GM12874 (cell line): ENCODE measurements at regions not wholly inside any gene's neighbourhood (a gene's known extent, or its start where the extent isn't known, plus 50 kb on each side); places are given as distances from the start of the nearest gene placed in this dataset.

Experiments
- TF ChIP-seq, protein P1 (sequence below): IDR thresholded peaks from 2 replicates; pipeline ENCODE4 v1.5.1; 2011; ENCODE audit warnings: low read depth, mild to moderate bottlenecking, control low read depth, low read length, moderate library complexity; ENCODE audit not compliant: insufficient read depth

- TF ChIP-seq, protein P1, sequence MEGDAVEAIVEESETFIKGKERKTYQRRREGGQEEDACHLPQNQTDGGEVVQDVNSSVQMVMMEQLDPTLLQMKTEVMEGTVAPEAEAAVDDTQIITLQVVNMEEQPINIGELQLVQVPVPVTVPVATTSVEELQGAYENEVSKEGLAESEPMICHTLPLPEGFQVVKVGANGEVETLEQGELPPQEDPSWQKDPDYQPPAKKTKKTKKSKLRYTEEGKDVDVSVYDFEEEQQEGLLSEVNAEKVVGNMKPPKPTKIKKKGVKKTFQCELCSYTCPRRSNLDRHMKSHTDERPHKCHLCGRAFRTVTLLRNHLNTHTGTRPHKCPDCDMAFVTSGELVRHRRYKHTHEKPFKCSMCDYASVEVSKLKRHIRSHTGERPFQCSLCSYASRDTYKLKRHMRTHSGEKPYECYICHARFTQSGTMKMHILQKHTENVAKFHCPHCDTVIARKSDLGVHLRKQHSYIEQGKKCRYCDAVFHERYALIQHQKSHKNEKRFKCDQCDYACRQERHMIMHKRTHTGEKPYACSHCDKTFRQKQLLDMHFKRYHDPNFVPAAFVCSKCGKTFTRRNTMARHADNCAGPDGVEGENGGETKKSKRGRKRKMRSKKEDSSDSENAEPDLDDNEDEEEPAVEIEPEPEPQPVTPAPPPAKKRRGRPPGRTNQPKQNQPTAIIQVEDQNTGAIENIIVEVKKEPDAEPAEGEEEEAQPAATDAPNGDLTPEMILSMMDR = no peak
Observed at GRCh38 chrX:40908857-40909475, 173.6 kb upstream of the MED14 start.

DNA sequence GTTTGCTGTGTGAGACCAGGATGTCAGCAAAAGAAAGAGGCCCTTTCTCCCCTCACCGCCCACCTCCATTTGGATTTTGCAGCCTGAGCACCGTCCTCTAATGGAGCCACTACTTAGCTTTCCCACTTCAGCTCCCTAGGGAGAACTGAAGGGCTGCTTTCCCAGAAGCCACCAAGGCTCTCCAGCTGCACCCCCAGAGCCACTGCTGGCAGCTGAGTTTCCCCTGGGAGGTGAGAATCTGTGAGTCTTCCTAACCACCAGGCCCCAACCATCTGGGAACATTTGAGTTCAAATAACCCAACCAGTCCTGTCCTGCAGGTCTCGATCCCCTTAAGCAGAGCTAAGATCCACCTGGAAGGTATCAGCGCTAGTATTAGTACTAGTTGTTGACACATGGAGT lies 173.1 kb upstream of the USP9X start:
- TF ChIP-seq, protein P1 = no peak

DNA sequence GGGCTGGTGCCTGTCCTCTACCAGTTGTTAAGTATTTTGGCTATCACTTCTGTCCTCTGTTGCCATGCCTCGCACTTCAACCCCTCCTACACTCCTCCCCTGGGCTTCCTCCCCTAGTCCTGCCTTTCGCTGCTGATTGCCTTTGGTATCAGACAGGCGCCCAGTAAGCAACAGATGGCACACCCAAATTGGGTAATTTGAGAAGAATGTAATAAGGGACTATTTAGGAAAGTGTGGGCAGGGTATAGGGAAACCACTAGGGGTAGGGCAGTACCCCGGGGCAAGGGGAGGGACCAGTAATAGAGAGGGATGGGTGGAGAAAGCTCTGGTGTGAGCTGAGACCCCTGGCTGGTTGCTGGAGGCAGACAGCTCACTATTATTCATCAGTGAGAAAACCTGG lies 172.7 kb upstream of the USP9X start:
- TF ChIP-seq, protein P1 = no peak

DNA sequence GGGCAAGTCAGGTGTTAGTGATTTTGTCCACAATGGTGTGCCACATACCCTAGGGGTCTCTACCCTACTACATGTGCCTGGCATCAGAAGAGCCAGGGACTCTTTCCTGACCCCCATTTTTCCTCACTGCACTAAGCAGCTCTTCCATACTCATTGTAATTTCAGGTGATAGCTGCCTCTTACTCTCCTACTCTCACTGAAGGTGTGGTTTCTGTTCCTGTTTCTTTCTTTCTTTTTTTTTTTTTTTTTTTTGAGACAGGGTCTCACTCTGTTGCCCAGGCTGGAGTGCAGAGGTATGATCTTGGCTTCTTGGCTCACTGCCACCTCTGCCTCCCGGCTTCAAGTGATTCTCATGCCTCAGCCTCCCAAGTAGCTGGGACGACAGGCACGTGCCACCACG lies 164.9 kb upstream of the USP9X start:
- TF ChIP-seq, protein P1 = no peak

GRCh38 chrX:40922307-40922706 lies 162.9 kb upstream of the USP9X start:
- TF ChIP-seq, protein P1 = no peak

GRCh38 chrX:40928076-40928475 lies 157.2 kb upstream of the USP9X start:
- TF ChIP-seq, protein P1 = no peak

- TF ChIP-seq, protein P1 = no peak
Observed at GRCh38 chrX:40931921-40932320, 153.3 kb upstream of the USP9X start.
